Neural cell (in vitro differentiated cells): ENCODE measurements at regions not wholly inside any gene's neighbourhood (a gene's known extent, or its start where the extent isn't known, plus 50 kb on each side); places are given as distances from the start of the nearest gene placed in this dataset.

Experiments
- H2AFZ ChIP-seq: fragments of 200-600, 300-800 bp; sonication (generic), shearing (Covaris generic); 2 replicates; pipeline ENCODE4 v1.6.0; 2014; ENCODE audit warnings: low read depth, mild to moderate bottlenecking, antibody characterized with exemption, low read length, moderate library complexity
- H3F3A ChIP-seq: fragments of 200-600 bp; shearing (Covaris generic); 2 replicates; pipeline ENCODE4 v1.6.1; 2016; ENCODE audit warnings: mild to moderate bottlenecking, moderate library complexity, mixed read lengths, antibody characterized with exemption, low read length; ENCODE audit not compliant: insufficient read depth, poor library complexity, severe bottlenecking
- H3K27ac ChIP-seq: fragments of 200-600, 300-800 bp; sonication (generic), shearing (Covaris generic); 2 replicates; pipeline ENCODE4 v1.5.1; 2014; ENCODE audit warnings: mild to moderate bottlenecking, low read length, moderate library complexity
- H3K27me3 ChIP-seq: fragments of 300-800, 200-600 bp; sonication (generic), shearing (Covaris generic); 2 replicates; pipeline ENCODE4 v1.6.0; 2014; ENCODE audit warnings: mild to moderate bottlenecking, low read depth, low read length, moderate library complexity; ENCODE audit not compliant: insufficient read depth
- H3K36me3 ChIP-seq: fragments of 300-800, 200-600 bp; sonication (generic), shearing (Covaris generic); 2 replicates; pipeline ENCODE4 v1.5.1; 2014; ENCODE audit warnings: mild to moderate bottlenecking, antibody characterized with exemption, low read length, moderate library complexity; ENCODE audit not compliant: insufficient read depth
- H3K4me2 ChIP-seq: fragments of 300-800, 200-600 bp; sonication (generic), shearing (Covaris generic); 2 replicates; pipeline ENCODE4 v1.6.0; 2014; ENCODE audit warnings: mild to moderate bottlenecking, low read length
- H3K4me3 ChIP-seq: fragments of 300-800, 200-600 bp; sonication (generic), shearing (Covaris generic); 2 replicates; pipeline ENCODE4 v1.5.1; 2014; ENCODE audit warnings: mild to moderate bottlenecking, low read length, moderate library complexity
- H3K79me2 ChIP-seq: fragments of 200-600 bp; shearing (Covaris generic); replicated peaks from 2 replicates; pipeline ENCODE4 v1.6.0; 2014; ENCODE audit warnings: mild to moderate bottlenecking, low read length, moderate library complexity; ENCODE audit not compliant: insufficient read depth
- H3K9ac ChIP-seq: fragments of 300-800, 200-600 bp; sonication (generic), shearing (Covaris generic); 2 replicates; pipeline ENCODE4 v1.6.1; 2016; ENCODE audit warnings: mild to moderate bottlenecking, low read length, mixed read lengths
- H3K9me2 ChIP-seq: fragments of 200-600 bp; shearing (Covaris generic); 2 replicates; pipeline ENCODE4 v1.6.1; 2016; ENCODE audit warnings: mild to moderate bottlenecking, low read length, mixed read lengths; ENCODE audit not compliant: insufficient read depth
- H3K9me3 ChIP-seq: fragments of 200-600, 300-800 bp; sonication (generic), shearing (Covaris generic); 2 replicates; pipeline ENCODE4 v1.6.1; 2016; ENCODE audit warnings: mild to moderate bottlenecking, mixed run types, low read length, moderate library complexity, mixed read lengths
- H4K20me1 ChIP-seq: fragments of 200-600 bp; shearing (Covaris generic); 2 replicates; pipeline ENCODE4 v1.6.1; 2016; ENCODE audit warnings: mild to moderate bottlenecking, mixed run types; ENCODE audit not compliant: insufficient read depth
- CTCF ChIP-seq: fragments of 450-650 bp; IDR thresholded peaks from 2 replicates; pipeline ENCODE4 v1.5.1; 2014; ENCODE audit warnings: antibody characterized with exemption, mild to moderate bottlenecking, moderate library complexity; ENCODE audit not compliant: poor library complexity, severe bottlenecking
- EP300 ChIP-seq: fragments of 450-650 bp; conservative IDR thresholded peaks from 2 replicates; pipeline ENCODE4 v1.6.1; 2014; ENCODE audit warnings: antibody characterized with exemption, mild to moderate bottlenecking, moderate library complexity; ENCODE audit not compliant: poor library complexity, severe bottlenecking
- EZH2 ChIP-seq: fragments of 200-600, 300-800 bp; shearing (Covaris generic), sonication (generic); IDR thresholded peaks from 2 replicates; pipeline ENCODE4 v1.6.1; 2014; ENCODE audit warnings: antibody characterized with exemption, low read length, borderline replicate concordance, mild to moderate bottlenecking; ENCODE audit not compliant: insufficient read depth, poor library complexity, severe bottlenecking
- MXI1 ChIP-seq: fragments of 450-650 bp; conservative IDR thresholded peaks from 2 replicates; pipeline ENCODE4 v1.6.1; 2014; ENCODE audit warnings: antibody characterized with exemption, mild to moderate bottlenecking; ENCODE audit not compliant: poor library complexity, severe bottlenecking
- POLR2AphosphoS5 ChIP-seq: IDR thresholded peaks from 2 replicates; pipeline ENCODE4 v1.6.1; 2012
- RAD21 ChIP-seq: fragments of 450-650 bp; conservative IDR thresholded peaks from 2 replicates; pipeline ENCODE4 v1.6.1; 2014; ENCODE audit warnings: antibody characterized with exemption, mild to moderate bottlenecking, moderate library complexity
- REST ChIP-seq: IDR thresholded peaks from 2 replicates; pipeline ENCODE4 v1.6.1; 2012; ENCODE audit warnings: borderline replicate concordance
- SMC3 ChIP-seq: fragments of 450-650 bp; conservative IDR thresholded peaks from 2 replicates; pipeline ENCODE4 v1.6.1; 2014; ENCODE audit warnings: antibody characterized with exemption, mild to moderate bottlenecking, moderate library complexity; ENCODE audit not compliant: poor library complexity
- TAF1 ChIP-seq: IDR thresholded peaks from 2 replicates; pipeline ENCODE4 v1.6.1; 2012; ENCODE audit warnings: low read depth

GRCh38 chr3:170759511-170760173, 110.4 kb downstream of the RPL22L1 start:
- no peaks in the 10 kb centered on the region for H3F3A ChIP-seq
- H3K9ac ChIP-seq, result no peak overlapping the region
- H3K4me2 ChIP-seq, result no peak overlapping the region
- no peaks in the 10 kb centered on the region for H4K20me1 ChIP-seq
- no peaks in the 10 kb centered on the region for H3K9me2 ChIP-seq
- H3K9me3 ChIP-seq, result no peaks in the 10 kb centered on the region
- H2AFZ ChIP-seq, result no peak overlapping the region
- no peaks in the 10 kb centered on the region for H3K79me2 ChIP-seq
- TF ChIP-seq POLR2AphosphoS5 (no peak), CTCF (no peak), EP300 (no peak), REST (no peak), SMC3 (no peak), TAF1 (no peak)
- H3K4me3 ChIP-seq, result no peak overlapping the region
- H3K27me3 ChIP-seq, result no peaks in the 10 kb centered on the region
- no peak overlapping the region for H3K27ac ChIP-seq
- no peaks in the 10 kb centered on the region for H3K36me3 ChIP-seq

GRCh38 chr3:170757038-170757437, 113.0 kb downstream of the RPL22L1 start:
- Histone ChIP-seq H4K20me1 (no peaks in the 10 kb centered on the region), H3K9me3 (no peaks in the 10 kb centered on the region), H3K9me2 (no peaks in the 10 kb centered on the region), H3F3A (no peaks in the 10 kb centered on the region), H3K4me3 (no peak overlapping the region), H3K4me2 (no peak overlapping the region), H3K27ac (no peak overlapping the region), H2AFZ (no peak overlapping the region), H3K79me2 (no peaks in the 10 kb centered on the region), H3K27me3 (no peaks in the 10 kb centered on the region), H3K9ac (no peak overlapping the region), H3K36me3 (no peaks in the 10 kb centered on the region)
- TF ChIP-seq POLR2AphosphoS5 (no peak), TAF1 (no peak), CTCF (no peak), MXI1 (no peak), REST (no peak), SMC3 (no peak), RAD21 (no peak), EP300 (no peak), EZH2 (no peak)
